Astrocyte (in vitro differentiated cells and primary cell): ENCODE measurements at regions not wholly inside any gene's neighbourhood (a gene's known extent, or its start where the extent isn't known, plus 50 kb on each side); places are given as distances from the start of the nearest gene placed in this dataset.

Source experiments
- EZH2 ChIP-seq: IDR thresholded peaks from 2 replicates; pipeline ENCODE4 v1.6.1; 2012; ENCODE audit warnings: mild to moderate bottlenecking, low read length, inconsistent platforms; ENCODE audit not compliant: insufficient read depth
- TF ChIP-seq, protein P1 (sequence below): IDR thresholded peaks from 2 replicates; pipeline ENCODE4 v1.5.1; 2011; ENCODE audit warnings: low read depth, mild to moderate bottlenecking, inconsistent platforms, low read length, moderate library complexity; ENCODE audit not compliant: insufficient read depth

DNA sequence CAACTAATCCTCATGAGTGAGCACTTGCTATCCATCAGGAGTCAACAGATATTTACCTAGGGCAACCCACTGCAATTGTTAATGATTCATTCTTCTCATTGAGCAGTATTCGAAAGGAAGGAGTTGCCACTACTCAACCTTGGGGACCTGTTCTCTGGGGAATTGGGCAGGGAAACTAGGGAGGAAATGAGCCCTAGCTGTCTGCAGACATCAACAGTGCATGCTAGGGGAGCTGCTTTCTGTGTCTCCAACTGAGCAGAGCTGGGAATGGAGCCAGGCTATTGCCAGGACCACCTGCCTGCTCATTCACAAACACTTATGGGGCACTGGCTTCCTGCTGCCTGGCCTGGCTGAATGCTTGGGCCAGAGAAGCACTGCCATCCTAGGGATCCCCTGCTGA, 183.4 kb downstream of the TMEM38B start:
- TF ChIP-seq EZH2 = no peak
- TF ChIP-seq, protein P1, sequence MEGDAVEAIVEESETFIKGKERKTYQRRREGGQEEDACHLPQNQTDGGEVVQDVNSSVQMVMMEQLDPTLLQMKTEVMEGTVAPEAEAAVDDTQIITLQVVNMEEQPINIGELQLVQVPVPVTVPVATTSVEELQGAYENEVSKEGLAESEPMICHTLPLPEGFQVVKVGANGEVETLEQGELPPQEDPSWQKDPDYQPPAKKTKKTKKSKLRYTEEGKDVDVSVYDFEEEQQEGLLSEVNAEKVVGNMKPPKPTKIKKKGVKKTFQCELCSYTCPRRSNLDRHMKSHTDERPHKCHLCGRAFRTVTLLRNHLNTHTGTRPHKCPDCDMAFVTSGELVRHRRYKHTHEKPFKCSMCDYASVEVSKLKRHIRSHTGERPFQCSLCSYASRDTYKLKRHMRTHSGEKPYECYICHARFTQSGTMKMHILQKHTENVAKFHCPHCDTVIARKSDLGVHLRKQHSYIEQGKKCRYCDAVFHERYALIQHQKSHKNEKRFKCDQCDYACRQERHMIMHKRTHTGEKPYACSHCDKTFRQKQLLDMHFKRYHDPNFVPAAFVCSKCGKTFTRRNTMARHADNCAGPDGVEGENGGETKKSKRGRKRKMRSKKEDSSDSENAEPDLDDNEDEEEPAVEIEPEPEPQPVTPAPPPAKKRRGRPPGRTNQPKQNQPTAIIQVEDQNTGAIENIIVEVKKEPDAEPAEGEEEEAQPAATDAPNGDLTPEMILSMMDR = no peak
